GM21423 (cell line): ENCODE measurements at regions not wholly inside any gene's neighbourhood (a gene's known extent, or its start where the extent isn't known, plus 50 kb on each side); places are given as distances from the start of the nearest gene placed in this dataset.

Experiments used
- ATAC-seq: cut with Tn5 transposase; IDR thresholded peaks from one replicate; pipeline ENCODE4 v1.9.1; 2021; ENCODE audit warnings: mild to moderate bottlenecking, moderate library complexity; ENCODE audit not compliant: unreplicated experiment

DNA sequence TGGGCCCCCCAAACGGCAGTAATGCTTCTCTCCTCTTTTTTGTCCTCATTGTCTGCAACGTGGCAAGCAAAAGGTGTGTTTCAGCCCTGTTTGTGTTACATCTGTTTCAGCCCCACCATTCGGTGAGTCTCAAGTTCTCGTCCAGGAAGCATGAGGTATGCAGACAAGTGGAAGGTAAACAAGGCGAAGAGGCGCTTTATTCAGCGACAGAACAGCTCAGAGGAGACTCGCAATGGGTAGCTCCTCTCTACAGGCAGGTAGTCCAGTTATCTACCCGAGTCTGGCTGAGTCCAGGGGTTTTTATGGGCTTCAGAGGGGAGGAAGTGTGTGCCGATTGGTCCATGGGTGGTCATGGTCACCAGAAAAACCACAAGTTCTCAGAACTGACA, 733.4 kb upstream of the CDH7 start:
- no peak for ATAC-seq

GRCh38 chr18:65016631-65017371, 734.0 kb upstream of the CDH7 start:
- no peak for ATAC-seq

- no peak for ATAC-seq
Measured at GRCh38 chr18:64994370-64994769, 756.4 kb upstream of the CDH7 start.

GRCh38 chr18:64993695-64994094, 757.1 kb upstream of the CDH7 start:
- no peak for ATAC-seq

GRCh38 chr18:64992654-64993053, 758.2 kb upstream of the CDH7 start:
- no peak for ATAC-seq

DNA sequence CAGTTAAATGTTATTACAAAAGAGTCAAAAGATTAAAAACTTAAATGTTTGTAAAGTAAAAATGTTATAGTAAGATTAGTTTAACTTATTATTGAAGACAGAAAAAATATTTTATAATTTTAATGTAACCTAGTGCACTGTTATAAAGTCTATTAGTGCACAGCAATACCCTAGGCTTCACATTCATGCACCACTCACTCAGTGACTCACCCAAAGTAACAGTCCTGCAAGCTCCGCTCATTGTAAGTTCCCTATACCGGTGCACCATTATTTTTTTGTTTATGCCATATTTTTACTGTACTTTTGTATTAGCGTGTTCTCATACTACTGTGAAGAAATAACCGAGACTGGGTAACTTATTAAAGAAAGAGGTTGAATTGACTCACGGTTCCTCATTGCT, 759.7 kb upstream of the CDH7 start:
- no peak for ATAC-seq

- no peak for ATAC-seq
Measured at GRCh38 chr18:64986906-64987495, 763.8 kb upstream of the CDH7 start.

GRCh38 chr18:64983497-64984238, 767.1 kb upstream of the CDH7 start:
- ATAC-seq = no peak

DNA sequence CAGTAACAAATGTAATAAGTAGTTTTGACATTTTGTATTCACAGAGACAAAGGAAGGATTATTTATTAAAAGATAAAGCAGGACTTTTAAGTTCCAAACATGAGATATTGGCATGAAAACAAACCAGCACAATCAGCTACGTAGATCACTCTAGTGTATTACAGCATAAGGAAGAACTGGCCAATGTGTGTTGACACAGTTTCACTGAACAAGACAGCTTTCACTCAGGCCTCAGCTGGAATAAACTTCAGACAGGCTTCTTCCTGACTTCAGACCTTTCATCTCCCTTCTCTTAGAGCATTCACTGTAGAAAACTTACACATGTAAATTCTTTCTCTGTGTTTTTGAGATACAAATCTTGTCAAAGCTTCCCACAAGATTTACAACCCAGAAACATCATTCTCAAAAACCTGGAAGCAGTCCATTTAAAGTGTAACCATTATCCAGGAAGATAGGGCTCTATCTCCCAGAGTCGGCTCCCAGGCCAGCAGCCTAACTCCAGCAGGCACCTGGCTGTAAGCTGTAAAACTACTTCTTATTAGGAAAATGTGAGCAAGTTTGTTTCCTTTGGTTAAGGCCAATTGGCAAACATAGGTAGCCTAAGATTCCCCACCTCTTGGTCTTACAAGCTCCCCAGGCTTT, 768.3 kb upstream of the CDH7 start:
- ATAC-seq = no peak

DNA sequence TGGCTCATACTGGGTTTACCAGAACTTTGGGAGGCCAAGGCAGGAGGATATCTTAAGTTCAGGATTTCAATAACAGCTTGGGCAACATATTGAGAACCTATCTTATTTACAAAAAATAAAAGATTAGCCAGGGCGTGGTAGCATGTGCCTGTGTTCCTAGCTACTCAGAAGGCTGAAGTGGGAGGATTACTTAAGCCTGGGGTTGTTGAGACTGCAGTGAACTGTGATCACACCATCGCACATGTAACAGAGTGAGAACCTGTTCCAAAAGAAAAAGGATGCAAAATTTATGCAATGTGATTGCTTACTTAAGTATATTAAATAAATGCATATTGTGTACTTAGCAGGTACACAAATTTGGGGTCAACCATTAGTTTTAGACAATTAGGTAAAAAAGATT, 768.9 kb upstream of the CDH7 start:
- ATAC-seq = no peak

DNA sequence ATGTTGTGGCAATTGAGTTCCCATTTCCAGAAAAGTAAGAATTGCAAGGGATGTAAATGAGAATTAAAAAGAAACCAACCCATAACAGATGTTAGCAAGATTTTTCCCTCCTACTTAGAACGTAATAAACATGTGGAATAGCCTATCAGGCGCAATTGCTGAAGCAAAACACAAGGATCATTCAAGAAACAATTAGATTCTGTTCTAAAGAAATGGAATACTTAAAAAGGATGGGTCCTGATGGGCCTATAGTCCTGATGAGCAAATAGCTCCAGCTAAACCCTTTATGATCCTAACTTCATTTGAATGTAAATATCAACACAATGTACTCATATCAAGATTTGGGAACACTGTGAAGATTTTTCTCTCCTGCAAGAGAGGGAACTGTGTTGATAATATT, 771.0 kb upstream of the CDH7 start:
- ATAC-seq = no peak

GRCh38 chr18:64974391-64975125, 776.3 kb upstream of the CDH7 start:
- no peak for ATAC-seq

DNA sequence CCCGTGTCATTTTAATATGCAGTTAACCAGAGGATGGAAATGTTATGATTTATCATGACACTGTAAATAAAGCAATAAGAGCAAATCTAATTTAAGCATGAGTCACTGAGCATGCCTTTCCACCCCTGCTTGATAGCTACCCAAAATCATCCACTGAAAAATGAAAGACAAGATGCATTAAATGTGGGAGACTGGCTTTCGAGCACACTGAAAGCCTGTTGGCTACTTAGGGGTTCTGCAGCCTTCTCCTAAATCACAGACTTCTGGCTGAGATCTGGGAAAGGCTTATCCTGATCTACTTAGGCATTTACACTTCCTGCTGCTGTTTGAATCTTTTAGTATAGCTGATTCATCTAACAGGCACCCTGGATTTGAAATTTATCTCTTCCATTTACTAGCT, 778.3 kb upstream of the CDH7 start:
- ATAC-seq = no peak

- no peak for ATAC-seq
Measured at GRCh38 chr18:64966667-64967066, 784.1 kb upstream of the CDH7 start.

- no peak for ATAC-seq
Measured at GRCh38 chr18:64956465-64956864, 794.3 kb upstream of the CDH7 start.

DNA sequence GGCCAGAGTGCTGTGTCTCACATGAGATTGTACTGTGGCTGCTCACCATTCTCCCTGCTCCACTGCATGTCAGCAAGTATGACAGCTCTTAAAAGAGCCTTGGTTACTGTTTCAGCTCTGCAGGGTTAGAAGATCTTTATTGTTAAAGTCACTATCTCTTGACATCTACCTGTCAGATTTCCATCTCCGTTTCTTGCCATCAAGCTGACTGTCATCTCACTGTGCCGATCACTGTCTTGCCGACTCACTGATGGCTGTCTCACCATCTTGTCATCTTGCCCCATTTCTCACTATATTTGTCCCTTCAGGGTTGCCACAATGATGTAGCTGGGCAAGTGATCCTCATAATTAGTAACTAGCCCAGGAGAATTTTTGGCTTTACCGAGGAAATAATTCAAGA, 800.9 kb upstream of the CDH7 start:
- ATAC-seq = no peak

DNA sequence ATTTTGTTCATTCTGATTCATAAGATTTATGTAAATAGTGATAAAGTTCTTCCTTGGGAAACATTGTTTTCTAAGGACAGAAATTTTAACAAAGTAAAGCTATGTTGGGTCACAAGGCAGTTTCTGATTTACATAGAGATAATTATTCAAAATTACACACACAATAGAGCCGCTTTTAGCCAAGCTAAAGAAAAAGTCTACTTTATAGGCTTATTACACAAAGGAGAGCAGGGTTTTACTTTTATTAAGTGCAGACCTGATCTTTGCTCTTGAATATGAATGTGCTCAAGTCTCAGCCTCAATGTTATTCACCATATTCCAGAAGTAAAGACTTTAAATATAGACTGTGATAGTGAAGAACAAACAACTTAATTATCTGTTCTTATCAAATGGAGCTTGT, 787.8 kb upstream of the LINC00305 start:
- ATAC-seq = no peak

GRCh38 chr18:64929036-64929435, 780.1 kb upstream of the LINC00305 start:
- no peak for ATAC-seq

DNA sequence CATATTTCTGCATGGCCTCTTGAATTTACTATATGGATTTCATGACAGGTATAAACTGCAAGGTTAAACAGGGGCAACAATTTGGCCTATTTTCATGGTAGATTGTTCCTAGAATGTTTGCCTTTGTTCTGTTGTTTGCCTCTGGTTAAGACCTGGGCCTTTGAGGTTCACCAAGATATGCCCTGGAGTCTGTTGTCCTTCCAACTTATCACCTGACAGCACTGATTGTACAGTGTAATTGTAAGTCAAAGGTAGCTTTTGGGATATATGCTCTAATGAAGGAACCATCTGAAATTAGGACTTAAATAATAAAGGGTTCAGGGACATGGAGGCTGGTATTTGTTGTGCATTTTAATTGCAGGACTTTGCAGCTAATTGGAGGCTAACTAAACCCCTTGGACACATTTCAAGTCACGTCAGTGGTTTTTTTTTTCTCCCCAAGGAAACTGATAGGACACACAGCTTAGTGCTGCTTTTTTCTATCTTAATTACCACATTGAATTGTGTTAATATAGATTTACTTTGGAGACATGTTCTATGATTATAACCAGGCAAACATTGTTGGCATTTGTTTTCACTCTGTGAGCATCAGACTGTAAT, 771.2 kb upstream of the LINC00305 start:
- ATAC-seq = no peak

DNA sequence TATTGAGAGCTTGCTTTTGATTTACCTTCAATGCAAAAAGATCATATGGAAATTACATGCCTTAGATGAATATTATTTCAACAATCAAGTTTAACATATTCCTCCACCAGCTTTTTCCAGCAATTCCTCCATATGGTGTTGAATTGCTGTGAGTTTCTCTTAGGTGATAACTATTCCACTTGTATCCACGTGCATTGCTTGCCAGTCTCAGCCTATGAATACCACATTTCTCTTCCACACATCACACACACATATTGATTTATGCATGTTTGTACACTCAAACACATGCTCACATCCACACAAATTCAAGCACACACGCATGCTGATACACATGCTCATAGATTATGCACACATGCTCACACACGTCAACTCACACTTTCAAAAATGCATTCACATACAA, 770.0 kb upstream of the LINC00305 start:
- ATAC-seq = no peak

- ATAC-seq = no peak
Measured at GRCh38 chr18:64893349-64893748, 744.5 kb upstream of the LINC00305 start.
